Caki2 (cell line): ENCODE measurements at regions not wholly inside any gene's neighbourhood (a gene's known extent, or its start where the extent isn't known, plus 50 kb on each side); places are given as distances from the start of the nearest gene placed in this dataset.
"Not testable (repeated sequence)": the region's sequence is repeated elsewhere in the genome, so short reads cannot be mapped to it uniquely, and the experiment has no call there.

ENCODE experiments used
- DNase-seq: peaks from one replicate; pipeline ENCODE4 v3.0.0-alpha.2; 2015; ENCODE audit warnings: low read depth
- in situ Hi-C: cut with HindIII; loops from 2 replicates; pipeline ENCODE4 v1.10.0; 2016; ENCODE audit warnings: low sequenced_read_pairs, low pct_unique_long_range_greater_than_20kb, mixed read lengths

- in situ Hi-C loops = no loop called here
- DNase-seq = no peak
Measured at GRCh38 chr10:83425306-83425705, 714.0 kb upstream of the GHITM start.

GRCh38 chr10:83427101-83427500 is 712.2 kb upstream of the GHITM start:
- in situ Hi-C loops = no loop called here
- DNase-seq = no peak

GRCh38 chr10:83432261-83433045 is 706.9 kb upstream of the GHITM start:
- peak; percentile 59 for DNase-seq
- in situ Hi-C loops = no loop called here

- in situ Hi-C loops = no loop called here
Measured at GRCh38 chr10:83433705-83434104, 705.6 kb upstream of the GHITM start.

GRCh38 chr10:83448013-83448412 is 691.3 kb upstream of the GHITM start:
- in situ Hi-C loops = no loop called here
- no peak for DNase-seq

More at GRCh38 chr10:83433705-83434104, 705.6 kb upstream of the GHITM start:
- no peak for DNase-seq

GRCh38 chr10:83458611-83459010 is 680.7 kb upstream of the GHITM start:
- no peak for DNase-seq
- in situ Hi-C loops = no loop called here

GRCh38 chr10:83459124-83459523 is 680.2 kb upstream of the GHITM start:
- no peak for DNase-seq
- in situ Hi-C loops = no loop called here

- in situ Hi-C loops = no loop called here
- no peak for DNase-seq
Measured at GRCh38 chr10:83469728-83470331, 669.5 kb upstream of the GHITM start.

GRCh38 chr10:83476211-83476610 is 663.1 kb upstream of the GHITM start:
- no peak for DNase-seq
- in situ Hi-C loops = no loop called here

- in situ Hi-C loops = no loop called here
Measured at GRCh38 chr10:83489161-83489560, 650.1 kb upstream of the GHITM start.

GRCh38 chr10:83492004-83492403 is 647.3 kb upstream of the GHITM start:
- in situ Hi-C loops = no loop called here
- DNase-seq = no peak

More at GRCh38 chr10:83489161-83489560, 650.1 kb upstream of the GHITM start:
- no peak for DNase-seq

- DNase-seq = no peak
- in situ Hi-C loops = no loop called here
Measured at GRCh38 chr10:83512681-83513080, 626.6 kb upstream of the GHITM start.

GRCh38 chr10:83515001-83515400 is 624.3 kb upstream of the GHITM start:
- in situ Hi-C loops = no loop called here
- DNase-seq = peak; percentile 51

- in situ Hi-C loops = no loop called here
- no peak for DNase-seq
Measured at GRCh38 chr10:83516788-83517187, 622.5 kb upstream of the GHITM start.

GRCh38 chr10:83517456-83517855 is 621.9 kb upstream of the GHITM start:
- in situ Hi-C loops = no loop called here

GRCh38 chr10:83518779-83519178 is 620.5 kb upstream of the GHITM start:
- DNase-seq = no peak
- in situ Hi-C loops = no loop called here

More at GRCh38 chr10:83517456-83517855, 621.9 kb upstream of the GHITM start:
- no peak for DNase-seq

GRCh38 chr10:83520386-83520785 is 618.9 kb upstream of the GHITM start:
- in situ Hi-C loops, DNase-seq: not testable (repeated sequence)

- in situ Hi-C loops = no loop called here
- DNase-seq = no peak
Measured at GRCh38 chr10:83522456-83522855, 616.9 kb upstream of the GHITM start.

GRCh38 chr10:83522881-83523386 is 616.4 kb upstream of the GHITM start:
- in situ Hi-C loops = no loop called here
- peak; percentile 45 for DNase-seq

- no peak for DNase-seq
- in situ Hi-C loops = no loop called here
Measured at GRCh38 chr10:83527934-83528333, 611.4 kb upstream of the GHITM start.
